Activated CD4-positive, alpha-beta memory T cell treated with anti-CD3 and anti-CD28 coated beads, Interleukin-2, amount 10 ng/mL, durations not matched to agents 7 days and 5 days (primary cell): ENCODE measurements at regions not wholly inside any gene's neighbourhood (a gene's known extent, or its start where the extent isn't known, plus 50 kb on each side); places are given as distances from the start of the nearest gene placed in this dataset.

Source experiments
- CTCF ChIA-PET: fragments of 350-600 bp; sonication (Branson Sonifier 250); formaldehyde crosslinking; loops from one replicate; lab custom pipeline; 2021; ENCODE audit warnings: antibody characterized with exemption, inconsistent platforms; lab: Charles Lee
- POLR2A ChIA-PET: fragments of 350-600 bp; sonication (Branson Sonifier 250); formaldehyde crosslinking; loops from one replicate; lab custom pipeline; 2021; ENCODE audit warnings: antibody characterized with exemption; lab: Charles Lee
- DNase-seq: peaks from one replicate; pipeline ENCODE4 v3.0.0-alpha.2; 2020
- H3K27ac Mint-ChIP-seq: one replicate; pipeline ENCODE4 v1.8.0; 2021; ENCODE audit warnings: mild to moderate bottlenecking, mixed read lengths
- H3K27me3 Mint-ChIP-seq: one replicate; pipeline ENCODE4 v1.8.0; 2021; ENCODE audit warnings: mixed read lengths
- H3K36me3 Mint-ChIP-seq: one replicate; pipeline ENCODE4 v1.8.0; 2021; ENCODE audit warnings: low read depth, mixed read lengths
- H3K4me1 Mint-ChIP-seq: one replicate; pipeline ENCODE4 v1.8.0; 2021; ENCODE audit warnings: mixed read lengths
- H3K4me3 Mint-ChIP-seq: one replicate; pipeline ENCODE4 v1.8.0; 2021; ENCODE audit warnings: mild to moderate bottlenecking, mixed read lengths
- H3K9me3 Mint-ChIP-seq: one replicate; pipeline ENCODE4 v1.8.0; 2021; ENCODE audit warnings: mixed read lengths

- no peak for DNase-seq
- Mint-ChIP-seq H3K4me1 (no peaks in the 10 kb centered on the region), H3K9me3 (no peaks in the 10 kb centered on the region), H3K4me3 (no peak overlapping the region), H3K27me3 (peaks cover 5% of the 10 kb centered on the region), H3K36me3 (no peaks in the 10 kb centered on the region), H3K27ac (no peak overlapping the region)
- ChIA-PET POLR2A (no interaction called here), CTCF (no interaction called here)
Measured at GRCh38 chr10:33553748-33554571, 219.5 kb upstream of the NRP1 start.

- Mint-ChIP-seq H3K27ac (no peak overlapping the region), H3K4me1 (no peaks in the 10 kb centered on the region), H3K27me3 (peaks cover 7% of the 10 kb centered on the region), H3K9me3 (no peaks in the 10 kb centered on the region), H3K36me3 (no peaks in the 10 kb centered on the region), H3K4me3 (no peak overlapping the region)
- ChIA-PET CTCF (no interaction called here), POLR2A (no interaction called here)
- no peak for DNase-seq
Measured at GRCh38 chr10:33552290-33552689, 217.8 kb upstream of the NRP1 start.

- CTCF ChIA-PET, result no interaction called here
- H3K9me3 Mint-ChIP-seq, result no peaks in the 10 kb centered on the region
- no peak for DNase-seq
Measured at GRCh38 chr10:33550811-33551210, 216.3 kb upstream of the NRP1 start.

GRCh38 chr10:33547976-33548375 is 213.5 kb upstream of the NRP1 start:
- H3K9me3 Mint-ChIP-seq, result no peaks in the 10 kb centered on the region
- CTCF ChIA-PET, result interaction anchor here (0.9 kb wide), 1 partner anchor 213 kb away, joined by 3 read pairs; the partner anchor contains the start of gene NRP1
- peaks cover 10% of the 10 kb centered on the region for H3K27me3 Mint-ChIP-seq
- H3K36me3 Mint-ChIP-seq, result no peaks in the 10 kb centered on the region
- DNase-seq, result no peak
- POLR2A ChIA-PET, result no interaction called here
- H3K27ac Mint-ChIP-seq, result no peak overlapping the region
- no peaks in the 10 kb centered on the region for H3K4me1 Mint-ChIP-seq
- no peak overlapping the region for H3K4me3 Mint-ChIP-seq

More at GRCh38 chr10:33550811-33551210, 216.3 kb upstream of the NRP1 start:
- no peak overlapping the region for H3K4me3 Mint-ChIP-seq
- no peaks in the 10 kb centered on the region for H3K4me1 Mint-ChIP-seq
- H3K27me3 Mint-ChIP-seq, result peaks cover 7% of the 10 kb centered on the region
- POLR2A ChIA-PET, result no interaction called here
- no peaks in the 10 kb centered on the region for H3K36me3 Mint-ChIP-seq
- no peak overlapping the region for H3K27ac Mint-ChIP-seq

GRCh38 chr10:33546031-33546430 is 211.6 kb upstream of the NRP1 start:
- H3K9me3 Mint-ChIP-seq, result no peaks in the 10 kb centered on the region
- H3K36me3 Mint-ChIP-seq, result no peaks in the 10 kb centered on the region
- POLR2A ChIA-PET, result no interaction called here
- no peak overlapping the region for H3K27ac Mint-ChIP-seq
- no peak for DNase-seq
- peaks cover 14% of the 10 kb centered on the region for H3K27me3 Mint-ChIP-seq
- no peak overlapping the region for H3K4me3 Mint-ChIP-seq
- no peaks in the 10 kb centered on the region for H3K4me1 Mint-ChIP-seq
- CTCF ChIA-PET, result no interaction called here

- Mint-ChIP-seq H3K4me1 (no peaks in the 10 kb centered on the region), H3K4me3 (no peak overlapping the region), H3K27me3 (peaks cover 17% of the 10 kb centered on the region), H3K36me3 (no peaks in the 10 kb centered on the region), H3K27ac (no peak overlapping the region), H3K9me3 (no peaks in the 10 kb centered on the region)
- CTCF ChIA-PET, result no interaction called here
- POLR2A ChIA-PET, result no interaction called here
- DNase-seq, result no peak
Measured at GRCh38 chr10:33542752-33543505, 208.5 kb upstream of the NRP1 start.

- DNase-seq, result no peak
- Mint-ChIP-seq H3K36me3 (no peaks in the 10 kb centered on the region), H3K27ac (no peak overlapping the region), H3K4me3 (no peak overlapping the region), H3K4me1 (no peaks in the 10 kb centered on the region), H3K9me3 (no peaks in the 10 kb centered on the region), H3K27me3 (peaks cover 22% of the 10 kb centered on the region)
- POLR2A ChIA-PET, result no interaction called here
- CTCF ChIA-PET, result no interaction called here
Measured at GRCh38 chr10:33539116-33539515, 204.6 kb upstream of the NRP1 start.

- POLR2A ChIA-PET, result no interaction called here
- no peaks in the 10 kb centered on the region for H3K4me1 Mint-ChIP-seq
- DNase-seq, result no peak
- H3K27ac Mint-ChIP-seq, result no peak overlapping the region
- H3K36me3 Mint-ChIP-seq, result no peaks in the 10 kb centered on the region
- no peak overlapping the region for H3K4me3 Mint-ChIP-seq
- H3K27me3 Mint-ChIP-seq, result peaks cover 20% of the 10 kb centered on the region
- H3K9me3 Mint-ChIP-seq, result no peaks in the 10 kb centered on the region
- CTCF ChIA-PET, result no interaction called here
Measured at GRCh38 chr10:33537066-33537465, 202.6 kb upstream of the NRP1 start.

- ChIA-PET CTCF (no interaction called here), POLR2A (no interaction called here)
- Mint-ChIP-seq H3K9me3 (no peaks in the 10 kb centered on the region), H3K36me3 (no peaks in the 10 kb centered on the region), H3K27me3 (peaks cover 18% of the 10 kb centered on the region), H3K27ac (no peak overlapping the region), H3K4me3 (no peak overlapping the region), H3K4me1 (no peaks in the 10 kb centered on the region)
- DNase-seq, result no peak
Measured at GRCh38 chr10:33536508-33536907, 202.0 kb upstream of the NRP1 start.

- Mint-ChIP-seq H3K27me3 (peaks cover 21% of the 10 kb centered on the region), H3K36me3 (no peaks in the 10 kb centered on the region), H3K27ac (no peak overlapping the region), H3K4me3 (no peak overlapping the region), H3K9me3 (no peaks in the 10 kb centered on the region), H3K4me1 (no peaks in the 10 kb centered on the region)
- ChIA-PET CTCF (no interaction called here), POLR2A (no interaction called here)
- DNase-seq, result no peak
Measured at GRCh38 chr10:33535866-33536265, 201.4 kb upstream of the NRP1 start.

- H3K9me3 Mint-ChIP-seq, result no peaks in the 10 kb centered on the region
- H3K4me3 Mint-ChIP-seq, result no peak overlapping the region
- no peak for DNase-seq
- H3K27me3 Mint-ChIP-seq, result peaks cover 21% of the 10 kb centered on the region
- POLR2A ChIA-PET, result interaction anchor here (0.7 kb wide), 1 partner anchor 25 kb away, joined by 3 read pairs; no protein-coding TSS in a partner anchor
- no peak overlapping the region for H3K27ac Mint-ChIP-seq
- no peaks in the 10 kb centered on the region for H3K36me3 Mint-ChIP-seq
- H3K4me1 Mint-ChIP-seq, result no peaks in the 10 kb centered on the region
- CTCF ChIA-PET, result no interaction called here
Measured at GRCh38 chr10:33534416-33534815, 199.9 kb upstream of the NRP1 start.

- Mint-ChIP-seq H3K4me1 (no peaks in the 10 kb centered on the region), H3K9me3 (no peaks in the 10 kb centered on the region), H3K27me3 (peaks cover 19% of the 10 kb centered on the region), H3K36me3 (no peaks in the 10 kb centered on the region), H3K4me3 (no peak overlapping the region), H3K27ac (no peak overlapping the region)
- POLR2A ChIA-PET, result no interaction called here
- DNase-seq, result no peak
- CTCF ChIA-PET, result no interaction called here
Measured at GRCh38 chr10:33533612-33534011, 199.1 kb upstream of the NRP1 start.

GRCh38 chr10:33532901-33533300 is 198.4 kb upstream of the NRP1 start:
- ChIA-PET CTCF (no interaction called here), POLR2A (no interaction called here)
- peaks cover 15% of the 10 kb centered on the region for H3K27me3 Mint-ChIP-seq
- no peak overlapping the region for H3K27ac Mint-ChIP-seq
- H3K9me3 Mint-ChIP-seq, result no peaks in the 10 kb centered on the region
- H3K36me3 Mint-ChIP-seq, result no peaks in the 10 kb centered on the region
- H3K4me1 Mint-ChIP-seq, result no peaks in the 10 kb centered on the region
- no peak for DNase-seq
- H3K4me3 Mint-ChIP-seq, result no peak overlapping the region
